CD4-positive, alpha-beta T cell (primary cell): ENCODE measurements at regions not wholly inside any gene's neighbourhood (a gene's known extent, or its start where the extent isn't known, plus 50 kb on each side); places are given as distances from the start of the nearest gene placed in this dataset.

ENCODE experiments used
- ATAC-seq: fragments of 200-7000 bp; cut with Tn5 transposase; one replicate; pipeline ENCODE4 v1.10.0; 2022; ENCODE audit warnings: mild to moderate bottlenecking; ENCODE audit not compliant: poor library complexity
- CTCF ChIA-PET: fragments of 350-600 bp; sonication (Branson Sonifier 250); formaldehyde crosslinking; loops from one replicate; lab custom pipeline; 2021; ENCODE audit warnings: antibody characterized with exemption, inconsistent platforms; lab: Charles Lee
- POLR2A ChIA-PET: fragments of 350-600 bp; sonication (Branson Sonifier 250); formaldehyde crosslinking; loops from one replicate; lab custom pipeline; 2021; ENCODE audit warnings: antibody characterized with exemption, inconsistent platforms; lab: Charles Lee
- DNase-seq, 14 experiments: peaks; one replicate each; pipeline ENCODE4 v3.0.0-alpha.2; 2013 to 2020; ENCODE audit warnings: mixed read lengths in 2 of 14
- H3K27ac ChIP-seq, 2 donors: one replicate each; pipeline versions ENCODE4 v1.5.1 to v1.7.0; 2013; ENCODE audit warnings: low read length in 2 of 2, low read depth in 1 of 2, mild to moderate bottlenecking in 1 of 2
- H3K27me3 ChIP-seq, 2 experiments: 1 replicate in 1 of 2; 2 replicates in 1 of 2; pipeline versions ENCODE4 v1.6.1 to v1.7.0; 2013; ENCODE audit warnings: low read length in 2 of 2, control low read depth in 1 of 2, mild to moderate bottlenecking in 1 of 2, moderate library complexity in 1 of 2; ENCODE audit not compliant: insufficient read depth in 2 of 2, control insufficient read depth in 1 of 2
- H3K36me3 ChIP-seq: one replicate; pipeline ENCODE4 v1.6.1; 2013; ENCODE audit warnings: low read length, control low read depth; ENCODE audit not compliant: insufficient read depth
- H3K4me1 ChIP-seq: one replicate; pipeline ENCODE4 v1.6.1; 2013; ENCODE audit warnings: low read length, control low read depth; ENCODE audit not compliant: insufficient read depth
- H3K4me3 ChIP-seq: one replicate; pipeline ENCODE4 v1.5.1; 2013; ENCODE audit warnings: mild to moderate bottlenecking, low read length, moderate library complexity
- H3K9me3 ChIP-seq, 2 experiments: 1 replicate in 1 of 2; 2 replicates in 1 of 2; pipeline versions ENCODE4 v1.6.1 to v1.7.0; 2013; ENCODE audit warnings: low read length in 2 of 2, mild to moderate bottlenecking in 2 of 2, control low read depth in 1 of 2, moderate library complexity in 1 of 2; ENCODE audit not compliant: control insufficient read depth in 1 of 2, insufficient read depth in 1 of 2
- H3K27ac Mint-ChIP-seq: one replicate; pipeline ENCODE4 v1.8.0; 2020; ENCODE audit warnings: mixed read lengths
- H3K27me3 Mint-ChIP-seq: one replicate; pipeline ENCODE4 v1.8.0; 2021; ENCODE audit warnings: mixed read lengths
- H3K36me3 Mint-ChIP-seq: one replicate; pipeline ENCODE4 v1.8.0; 2021; ENCODE audit warnings: low read depth, mixed read lengths
- H3K4me1 Mint-ChIP-seq: one replicate; pipeline ENCODE4 v1.8.0; 2021; ENCODE audit warnings: low read depth, mixed read lengths
- H3K4me3 Mint-ChIP-seq: one replicate; pipeline ENCODE4 v1.8.0; 2020; ENCODE audit warnings: mild to moderate bottlenecking, mixed read lengths
- H3K9me3 Mint-ChIP-seq: one replicate; pipeline ENCODE4 v1.8.0; 2020; ENCODE audit warnings: mixed read lengths
- CTCF ChIP-seq: fragments of 200-600 bp; IDR thresholded peaks from one replicate; pipeline ENCODE4 v1.8.0; 2022; ENCODE audit warnings: antibody characterized with exemption, mild to moderate bottlenecking
- intact Hi-C, 2 experiments: fragments of 100-400 bp; cut with DNase I in 1 of 2; cut with micrococcal nuclease in 1 of 2; formaldehyde crosslinking; loops; one replicate each; pipeline versions ENCODE4 v1.15.1 to v1.9.0; 2023 to 2025; cut with DNase I, micrococcal nuclease

GRCh38 chr22:27507111-27507611 is 294.4 kb downstream of the MN1 start:
- Mint-ChIP-seq H3K27ac (no peak overlapping the region), H3K9me3 (peaks cover 2% of the 10 kb centered on the region), H3K36me3 (no peaks in the 10 kb centered on the region), H3K27me3 (peaks cover 16% of the 10 kb centered on the region), H3K4me1 (no peaks in the 10 kb centered on the region), H3K4me3 (no peak overlapping the region)
- H3K4me3 ChIP-seq: no peak overlapping the region
- no peaks in the 10 kb centered on the region for H3K4me1 ChIP-seq
- CTCF ChIA-PET: no interaction called here
- no peaks in the 10 kb centered on the region for H3K36me3 ChIP-seq
- no peak for TF ChIP-seq CTCF
- DNase-seq: no peak
- no peak overlapping the region for H3K27ac ChIP-seq
- H3K9me3 ChIP-seq: peaks cover 0 to 7% of the 10 kb centered on the region in 2 experiments
- POLR2A ChIA-PET: no interaction called here
- no peaks in the 10 kb centered on the region for H3K27me3 ChIP-seq
- ATAC-seq: no peak
- intact Hi-C loops: no loop called here

GRCh38 chr22:27507935-27508526 is 293.5 kb downstream of the MN1 start:
- no peaks in the 10 kb centered on the region for H3K4me1 Mint-ChIP-seq
- Histone ChIP-seq H3K27me3 (no peaks in the 10 kb centered on the region), H3K9me3 (peaks cover 0 to 7% of the 10 kb centered on the region in 2 experiments), H3K27ac (no peak overlapping the region), H3K4me1 (no peaks in the 10 kb centered on the region), H3K36me3 (no peaks in the 10 kb centered on the region), H3K4me3 (no peak overlapping the region)
- no peak for TF ChIP-seq CTCF
- ChIA-PET POLR2A (no interaction called here), CTCF (no interaction called here)
- H3K36me3 Mint-ChIP-seq: no peaks in the 10 kb centered on the region
- H3K27ac Mint-ChIP-seq: no peak overlapping the region
- H3K4me3 Mint-ChIP-seq: no peak overlapping the region
- H3K9me3 Mint-ChIP-seq: peaks cover 2% of the 10 kb centered on the region
- ATAC-seq (no peak), DNase-seq (no peak)
- intact Hi-C loops: no loop called here
- peaks cover 17% of the 10 kb centered on the region for H3K27me3 Mint-ChIP-seq

GRCh38 chr22:27509132-27509920 is 292.2 kb downstream of the MN1 start:
- Histone ChIP-seq H3K9me3 (peaks cover 0 to 5% of the 10 kb centered on the region in 2 experiments), H3K4me3 (no peak overlapping the region), H3K27ac (no peak overlapping the region), H3K36me3 (no peaks in the 10 kb centered on the region), H3K27me3 (no peaks in the 10 kb centered on the region), H3K4me1 (no peaks in the 10 kb centered on the region)
- DNase-seq (no peak), ATAC-seq (no peak)
- ChIA-PET CTCF (no interaction called here), POLR2A (no interaction called here)
- Mint-ChIP-seq H3K27me3 (peaks cover 17% of the 10 kb centered on the region), H3K9me3 (no peaks in the 10 kb centered on the region), H3K4me1 (no peaks in the 10 kb centered on the region), H3K27ac (no peak overlapping the region), H3K4me3 (no peak overlapping the region), H3K36me3 (no peaks in the 10 kb centered on the region)
- intact Hi-C loops: no loop called here
- TF ChIP-seq CTCF: no peak
